Heart left ventricle (tissue), 13 donors: ENCODE measurements at regions not wholly inside any gene's neighbourhood (a gene's known extent, or its start where the extent isn't known, plus 50 kb on each side); places are given as distances from the start of the nearest gene placed in this dataset.

Experiments used
- CTCF ChIP-seq, 12 donors: fragments of 200-600 bp; sonication (generic) in 4 of 12; IDR thresholded peaks; one replicate each; pipeline versions ENCODE4 v1.5.0 to v1.8.0; 2018 to 2022; ENCODE audit warnings: antibody characterized with exemption in 12 of 12, mild to moderate bottlenecking in 5 of 12
- POLR2A ChIP-seq, 2 donors: fragments of 450-650 bp; IDR thresholded peaks; one replicate each; pipeline ENCODE4 v1.6.1; 2017; ENCODE audit warnings: antibody characterized with exemption in 2 of 2, mild to moderate bottlenecking in 2 of 2, moderate library complexity in 2 of 2
- donor health status: ischemic (EF 13 %, LVEDD 7.1; RV severe dilation, severe dysfunction).
- donor health status: DM: no; HTN: yes; CAD: no.
- donor health status: DM: no; HTN: no; CAD: no.
- donor health status: ischemic (EF 25% LVEDD 6.9; RV normal size, moderate dysfunction).
- donor health status: ischemic (EF 25% LVEDD 5.7; RV mildly dilated, moderate dysfunction).
- donor health status: ischemic (EF 35%, LVEDD 5.7; RV mildly dilated, moderate dysfunction).
- donor health status: nonischemic (EF 11% LVEDD 7.7; RV severe dilation, severe dysfunction).
- donor health status: DM: yes; HTN: yes; CAD: no.
- donor health status: PGD.
- donor health status: ischemic (EF 29% LVEDD 5.4; RV normal size, mild dysfunction).
- donor health status: nonischemic (EF 23%, LVEDD 6.1; RV moderate dilation, normal function).

GRCh38 chrY:12365311-12365910 lies 335.6 kb upstream of the USP9Y start:
- TF ChIP-seq CTCF (IDR thresholded peaks at IDR 0.05) (no peak), POLR2A (IDR thresholded peaks at IDR 0.05) (no peak)
